Osteocyte (in vitro differentiated cells): ENCODE measurements at regions not wholly inside any gene's neighbourhood (a gene's known extent, or its start where the extent isn't known, plus 50 kb on each side); places are given as distances from the start of the nearest gene placed in this dataset.

ENCODE experiments used
- DNase-seq: peaks from one replicate; pipeline ENCODE4 v3.0.0; 2021; ENCODE audit warnings: mixed read lengths; ENCODE audit not compliant: unreplicated experiment; ENCODE audit errors: extremely low spot score
- H3K27ac Mint-ChIP-seq: one replicate; pipeline ENCODE4 v1.8.0; 2021; ENCODE audit warnings: mild to moderate bottlenecking, mixed read lengths; ENCODE audit not compliant: unreplicated experiment
- H3K27me3 Mint-ChIP-seq: one replicate; pipeline ENCODE4 v1.8.0; 2021; ENCODE audit warnings: mixed read lengths; ENCODE audit not compliant: unreplicated experiment
- H3K36me3 Mint-ChIP-seq: one replicate; pipeline ENCODE4 v1.8.0; 2021; ENCODE audit warnings: mixed read lengths; ENCODE audit not compliant: unreplicated experiment
- H3K4me1 Mint-ChIP-seq: one replicate; pipeline ENCODE4 v1.8.0; 2021; ENCODE audit warnings: mixed read lengths; ENCODE audit not compliant: unreplicated experiment
- H3K4me3 Mint-ChIP-seq: one replicate; pipeline ENCODE4 v1.8.0; 2021; ENCODE audit warnings: mild to moderate bottlenecking, moderate library complexity, mixed read lengths; ENCODE audit not compliant: unreplicated experiment
- H3K9me3 Mint-ChIP-seq: one replicate; pipeline ENCODE4 v1.8.0; 2021; ENCODE audit warnings: mixed read lengths; ENCODE audit not compliant: unreplicated experiment
- TF ChIP-seq, protein P1 (sequence below): fragments of 200-600 bp; sonication (generic); IDR thresholded peaks from 2 replicates; pipeline ENCODE4 v1.5.0; 2021; ENCODE audit warnings: antibody characterized with exemption, mild to moderate bottlenecking, moderate library complexity

GRCh38 chr1:170800812-170801211, 134.5 kb upstream of the MROH9 start:
- no peak for DNase-seq
- Mint-ChIP-seq H3K27ac (no peak overlapping the region), H3K36me3 (no peaks in the 10 kb centered on the region), H3K4me3 (no peak overlapping the region), H3K4me1 (peaks cover 34% of the 10 kb centered on the region), H3K27me3 (no peaks in the 10 kb centered on the region), H3K9me3 (peaks cover 4% of the 10 kb centered on the region)
- TF ChIP-seq, protein P1, sequence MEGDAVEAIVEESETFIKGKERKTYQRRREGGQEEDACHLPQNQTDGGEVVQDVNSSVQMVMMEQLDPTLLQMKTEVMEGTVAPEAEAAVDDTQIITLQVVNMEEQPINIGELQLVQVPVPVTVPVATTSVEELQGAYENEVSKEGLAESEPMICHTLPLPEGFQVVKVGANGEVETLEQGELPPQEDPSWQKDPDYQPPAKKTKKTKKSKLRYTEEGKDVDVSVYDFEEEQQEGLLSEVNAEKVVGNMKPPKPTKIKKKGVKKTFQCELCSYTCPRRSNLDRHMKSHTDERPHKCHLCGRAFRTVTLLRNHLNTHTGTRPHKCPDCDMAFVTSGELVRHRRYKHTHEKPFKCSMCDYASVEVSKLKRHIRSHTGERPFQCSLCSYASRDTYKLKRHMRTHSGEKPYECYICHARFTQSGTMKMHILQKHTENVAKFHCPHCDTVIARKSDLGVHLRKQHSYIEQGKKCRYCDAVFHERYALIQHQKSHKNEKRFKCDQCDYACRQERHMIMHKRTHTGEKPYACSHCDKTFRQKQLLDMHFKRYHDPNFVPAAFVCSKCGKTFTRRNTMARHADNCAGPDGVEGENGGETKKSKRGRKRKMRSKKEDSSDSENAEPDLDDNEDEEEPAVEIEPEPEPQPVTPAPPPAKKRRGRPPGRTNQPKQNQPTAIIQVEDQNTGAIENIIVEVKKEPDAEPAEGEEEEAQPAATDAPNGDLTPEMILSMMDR, result no peak

GRCh38 chr1:170803711-170804110, 131.6 kb upstream of the MROH9 start:
- no peak overlapping the region for H3K4me3 Mint-ChIP-seq
- no peaks in the 10 kb centered on the region for H3K36me3 Mint-ChIP-seq
- peaks cover 57% of the 10 kb centered on the region for H3K4me1 Mint-ChIP-seq
- H3K9me3 Mint-ChIP-seq, result no peaks in the 10 kb centered on the region
- DNase-seq, result no peak
- H3K27ac Mint-ChIP-seq, result no peak overlapping the region
- TF ChIP-seq, protein P1, result no peak
- H3K27me3 Mint-ChIP-seq, result no peaks in the 10 kb centered on the region

DNA sequence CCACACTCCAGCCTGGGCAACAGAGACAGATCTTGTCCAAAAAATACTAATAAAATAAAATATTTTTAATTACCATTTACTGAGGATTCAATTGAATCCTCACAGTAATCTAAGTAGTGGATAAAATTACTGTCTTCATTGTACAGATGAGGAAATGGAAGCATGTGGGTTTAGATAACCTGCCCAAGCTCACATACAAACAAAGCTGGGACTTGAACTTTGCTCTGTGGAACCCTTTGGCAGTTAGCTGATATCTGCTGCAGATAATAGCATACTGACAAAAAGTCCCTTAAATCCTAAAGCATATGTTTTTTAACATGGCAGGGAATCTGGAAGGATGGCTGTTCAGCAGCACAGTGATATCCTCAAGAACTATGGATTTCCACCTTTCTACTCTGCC, 130.9 kb upstream of the MROH9 start:
- no peak overlapping the region for H3K27ac Mint-ChIP-seq
- H3K4me1 Mint-ChIP-seq, result peaks cover 54% of the 10 kb centered on the region
- H3K4me3 Mint-ChIP-seq, result no peak overlapping the region

GRCh38 chr1:170804879-170805278, 130.5 kb upstream of the MROH9 start:
- peaks cover 55% of the 10 kb centered on the region for H3K4me1 Mint-ChIP-seq
- no peak for DNase-seq
- H3K9me3 Mint-ChIP-seq, result no peaks in the 10 kb centered on the region
- H3K27me3 Mint-ChIP-seq, result no peaks in the 10 kb centered on the region
- no peak overlapping the region for H3K4me3 Mint-ChIP-seq
- TF ChIP-seq, protein P1, result no peak
- no peak overlapping the region for H3K27ac Mint-ChIP-seq
- no peaks in the 10 kb centered on the region for H3K36me3 Mint-ChIP-seq

More for the DNA sequence above, 130.9 kb upstream of the MROH9 start:
- no peaks in the 10 kb centered on the region for H3K27me3 Mint-ChIP-seq
- H3K9me3 Mint-ChIP-seq, result no peaks in the 10 kb centered on the region
- DNase-seq, result no peak
- no peaks in the 10 kb centered on the region for H3K36me3 Mint-ChIP-seq
- TF ChIP-seq, protein P1, result no peak

DNA sequence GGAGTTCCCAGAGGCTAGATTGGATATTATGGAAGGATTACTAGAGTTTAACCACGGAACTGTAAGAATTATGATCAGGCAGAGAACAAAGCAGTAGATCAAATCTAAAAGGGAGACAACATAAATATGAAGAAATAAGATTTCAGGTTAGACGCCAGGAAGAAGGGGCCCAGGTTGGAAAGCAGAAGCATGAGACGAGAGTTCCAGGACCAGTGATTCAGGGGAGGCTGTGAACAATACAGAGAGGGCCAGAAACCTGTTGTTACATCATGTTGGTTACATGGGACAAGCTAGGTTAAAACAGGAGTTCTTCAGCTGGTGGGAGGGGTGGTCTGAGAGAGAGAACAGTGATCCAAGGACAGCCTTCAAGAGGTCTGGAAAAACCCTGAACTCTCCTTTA, 128.4 kb upstream of the MROH9 start:
- DNase-seq, result no peak
- Mint-ChIP-seq H3K9me3 (no peaks in the 10 kb centered on the region), H3K4me1 (peaks cover 44% of the 10 kb centered on the region), H3K27ac (peak overlapping the region; percentile 70), H3K4me3 (no peak overlapping the region), H3K36me3 (no peaks in the 10 kb centered on the region), H3K27me3 (no peaks in the 10 kb centered on the region)
- TF ChIP-seq, protein P1, result no peak
